GM21526 (cell line): ENCODE measurements at regions not wholly inside any gene's neighbourhood (a gene's known extent, or its start where the extent isn't known, plus 50 kb on each side); places are given as distances from the start of the nearest gene placed in this dataset.
A peak's percentile ranks its signal among the peaks of the same experiment; 100 is the strongest.
"Not testable (repeated sequence)": the region's sequence is repeated elsewhere in the genome, so short reads cannot be mapped to it uniquely, and the experiment has no call there.

ENCODE experiments used
- ATAC-seq: cut with Tn5 transposase; IDR thresholded peaks from one replicate; pipeline ENCODE4 v1.9.1; 2021; ENCODE audit warnings: moderate library complexity; ENCODE audit not compliant: unreplicated experiment, low FRiP score

DNA sequence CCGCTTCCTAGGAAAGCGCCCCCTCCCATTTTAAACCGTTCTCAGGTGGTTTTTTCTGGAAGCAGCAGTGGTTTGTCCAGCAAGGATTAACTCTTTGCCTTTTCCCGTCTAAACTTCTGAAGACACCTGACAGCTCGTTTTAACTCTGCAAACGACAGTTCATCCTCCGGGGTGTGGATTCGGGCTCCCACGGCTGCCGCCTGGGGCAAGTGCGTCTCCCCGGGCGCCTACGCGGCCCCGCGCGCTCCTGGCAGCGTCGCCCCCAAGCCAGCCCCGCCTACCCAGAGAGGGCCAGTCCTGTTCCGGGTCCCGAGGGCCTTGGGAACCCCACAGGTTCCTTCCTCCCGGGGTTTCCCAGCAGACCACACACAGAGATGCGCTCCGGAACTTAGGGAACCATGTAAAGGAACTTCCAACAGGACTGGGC, 54.4 kb downstream of the PRR18 start:
- ATAC-seq = no peak

GRCh38 chr6:166253281-166253681, 54.9 kb downstream of the PRR18 start:
- ATAC-seq = no peak

- no peak for ATAC-seq
Observed at GRCh38 chr6:166252601-166253000, 55.6 kb downstream of the PRR18 start.

DNA sequence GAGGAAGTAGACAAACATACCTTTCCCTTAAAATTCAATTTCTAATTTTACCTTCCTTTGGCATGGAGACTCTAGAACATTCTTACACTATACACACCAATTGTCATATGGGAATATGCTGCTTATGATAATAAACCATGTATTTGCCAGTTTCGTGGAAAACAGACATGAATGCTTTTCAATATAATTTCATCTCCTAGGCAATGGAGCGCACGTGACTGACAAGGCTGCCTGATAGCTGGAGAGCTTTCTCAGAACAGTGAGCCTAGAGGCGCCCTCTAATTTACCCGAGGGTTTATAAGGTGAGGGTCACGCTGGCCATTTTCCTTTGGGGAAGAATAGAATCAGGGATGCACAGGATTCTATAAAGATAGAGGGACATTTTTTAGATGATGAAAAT, 56.5 kb downstream of the PRR18 start:
- ATAC-seq = no peak

DNA sequence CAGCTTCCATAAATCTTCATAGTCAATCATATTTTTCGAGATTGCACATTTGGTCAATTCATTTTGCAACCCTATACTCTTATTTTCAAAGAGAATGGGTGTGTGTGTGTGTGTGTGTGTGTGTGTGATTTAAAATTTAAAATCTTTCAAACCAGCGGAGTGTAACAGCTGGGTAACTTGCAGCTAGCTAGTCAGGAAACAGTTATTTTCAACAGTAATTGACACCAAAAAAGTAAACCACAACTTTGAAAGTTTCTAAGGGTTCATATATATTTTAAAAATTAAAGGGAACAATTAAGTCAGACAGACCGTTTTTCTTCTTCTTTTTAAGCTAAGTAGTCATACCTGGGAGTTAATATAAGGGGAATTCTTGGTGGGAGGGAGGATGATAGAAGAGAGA, 57.0 kb downstream of the PRR18 start:
- no peak for ATAC-seq

DNA sequence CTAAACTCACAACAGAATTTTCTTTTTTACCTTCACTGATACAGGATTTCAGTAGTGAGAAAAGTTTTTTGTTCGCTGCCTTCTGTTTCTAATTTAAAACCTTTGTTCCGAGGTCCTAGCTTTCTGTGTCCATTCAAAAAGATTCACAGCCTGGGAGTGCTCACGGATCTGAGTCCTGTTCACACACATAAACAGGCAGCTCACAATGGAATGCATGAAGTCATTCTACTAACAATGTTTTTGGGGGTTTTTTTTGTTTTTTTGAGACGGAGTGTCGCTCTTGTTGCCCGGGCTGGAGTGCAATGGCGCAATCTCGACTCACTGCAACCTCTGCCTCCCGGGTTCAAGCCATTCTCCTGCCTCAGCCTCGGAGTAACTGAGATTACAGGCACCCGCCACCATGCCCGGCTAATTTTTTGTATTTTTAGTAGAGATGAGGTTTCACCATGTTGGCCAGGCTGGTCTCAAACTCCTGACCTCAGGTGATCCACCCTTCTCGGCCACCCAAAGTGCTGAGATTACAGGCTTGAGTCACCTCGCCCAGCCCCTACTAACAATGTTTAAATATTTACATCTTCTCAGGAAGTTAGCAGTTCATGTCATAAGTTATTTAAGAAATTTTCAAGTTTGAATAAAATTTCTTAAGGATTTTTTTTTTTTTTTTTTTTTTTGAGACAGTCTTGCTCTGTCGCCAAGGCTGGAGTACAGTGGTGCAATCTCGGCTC, 59.0 kb downstream of the PRR18 start:
- not testable (repeated sequence) for ATAC-seq

DNA sequence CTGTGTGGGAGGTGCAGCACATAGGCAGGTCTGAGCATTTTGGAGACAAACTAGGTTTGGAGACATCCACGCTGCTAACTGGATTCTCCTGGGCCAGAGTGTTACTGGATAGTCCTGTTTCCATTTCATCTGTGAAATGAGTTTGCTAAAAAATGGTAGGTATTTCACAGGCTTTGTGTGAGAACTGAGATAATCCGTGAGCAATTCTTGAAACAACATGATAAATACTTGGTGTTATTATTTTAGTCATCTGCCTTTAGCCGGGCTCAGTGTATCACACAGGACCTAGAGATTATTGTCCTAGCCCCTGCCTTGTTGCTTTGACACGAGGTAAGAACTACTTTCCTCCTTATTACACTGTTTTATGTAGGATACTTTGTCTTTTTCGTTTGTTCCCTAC, 63.0 kb downstream of the PRR18 start:
- ATAC-seq = no peak

DNA sequence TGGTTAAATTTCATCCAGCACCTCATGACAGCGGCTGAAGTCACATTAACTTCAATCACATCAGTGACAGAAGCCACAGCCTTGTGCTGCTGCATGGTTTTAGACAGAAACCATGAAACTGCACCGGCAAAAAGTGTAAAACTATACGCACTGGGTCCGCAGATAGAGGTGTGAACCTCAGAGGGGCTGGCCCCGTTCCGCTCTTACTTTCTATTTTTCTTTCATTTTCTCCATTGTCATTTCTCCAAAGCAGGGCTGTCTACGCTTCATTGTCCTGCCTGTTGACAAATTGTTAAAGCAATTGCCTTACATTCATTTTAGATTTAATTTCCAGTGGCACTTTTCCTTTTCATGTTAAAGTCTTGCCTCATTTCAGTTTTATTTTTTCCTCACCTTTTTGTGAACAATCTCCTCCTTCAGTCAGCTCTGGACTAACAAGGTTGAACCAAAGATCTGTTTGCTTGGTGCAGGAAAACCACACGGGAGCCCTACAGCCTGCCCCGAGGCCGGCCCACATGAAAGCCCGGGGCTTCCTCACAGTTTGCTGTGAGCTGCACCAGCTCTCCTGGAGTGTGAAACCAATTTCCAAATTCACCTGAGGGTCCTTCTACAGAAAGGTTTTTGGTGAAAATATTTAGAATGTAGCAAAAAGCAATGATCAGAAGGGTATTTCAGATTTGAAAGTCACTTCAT, 63.7 kb downstream of the PRR18 start:
- peak; percentile 91 for ATAC-seq

DNA sequence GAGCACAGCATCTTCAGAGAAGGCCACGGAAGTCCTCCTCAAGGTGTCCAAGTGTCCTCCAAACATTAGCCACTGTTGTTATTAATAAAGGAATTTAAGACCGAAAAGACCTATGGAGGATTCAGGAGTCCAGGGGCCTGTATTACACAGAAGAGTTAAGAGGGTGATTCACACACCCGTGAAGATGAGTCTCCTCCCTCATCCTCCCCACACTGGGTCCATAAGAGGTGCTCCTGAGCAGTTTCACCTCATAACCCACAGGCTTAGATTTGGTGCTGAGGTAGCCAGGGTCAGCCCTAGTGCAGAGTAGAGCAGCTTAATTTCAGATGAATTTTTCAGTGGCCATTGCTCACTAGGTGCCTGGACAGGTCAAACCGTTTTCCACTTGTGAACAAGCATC, 65.3 kb downstream of the PRR18 start:
- ATAC-seq = no peak

DNA sequence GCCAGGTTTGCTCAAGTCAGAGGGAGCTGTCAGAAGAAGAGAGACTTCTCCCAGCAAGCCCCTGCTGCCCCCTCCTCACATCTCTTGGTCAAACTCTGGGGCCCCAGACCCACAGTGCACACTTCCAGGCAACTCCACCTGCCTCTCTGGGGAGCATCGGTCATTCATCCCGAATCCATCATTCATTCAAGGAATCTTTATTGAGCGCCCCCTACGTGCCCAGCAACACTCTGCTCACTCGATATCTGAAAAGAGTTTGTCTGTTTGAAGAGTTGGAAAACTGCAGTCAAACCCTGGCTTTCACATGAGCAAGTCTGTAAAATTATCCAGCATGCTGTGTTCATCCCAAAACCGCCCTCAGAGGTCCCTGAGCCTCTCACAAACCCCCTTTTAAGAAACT, 66.2 kb downstream of the PRR18 start:
- ATAC-seq = no peak

DNA sequence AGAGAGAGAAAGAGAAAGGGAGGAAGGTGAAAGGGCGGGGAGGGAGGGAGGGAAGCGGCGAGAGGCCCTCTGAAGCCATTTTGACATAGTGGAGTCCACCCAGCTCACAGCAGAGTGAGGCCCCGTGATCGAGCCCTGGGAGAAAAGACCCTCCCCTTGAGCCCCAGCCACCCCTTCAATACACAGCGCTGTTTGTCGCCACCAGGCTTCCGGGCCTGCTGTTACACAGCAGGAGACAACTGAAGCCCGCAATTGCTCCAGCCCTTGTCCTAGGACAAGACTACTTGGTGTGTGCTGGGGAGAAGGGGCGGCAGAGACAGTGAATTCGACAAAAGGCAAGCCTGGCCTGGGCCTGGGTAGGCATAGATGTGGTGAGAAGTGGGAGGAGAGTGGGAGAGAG, 67.3 kb downstream of the PRR18 start:
- no peak for ATAC-seq

- ATAC-seq = no peak
Observed at GRCh38 chr6:166237617-166238016, 70.0 kb upstream of the TBXT start.

DNA sequence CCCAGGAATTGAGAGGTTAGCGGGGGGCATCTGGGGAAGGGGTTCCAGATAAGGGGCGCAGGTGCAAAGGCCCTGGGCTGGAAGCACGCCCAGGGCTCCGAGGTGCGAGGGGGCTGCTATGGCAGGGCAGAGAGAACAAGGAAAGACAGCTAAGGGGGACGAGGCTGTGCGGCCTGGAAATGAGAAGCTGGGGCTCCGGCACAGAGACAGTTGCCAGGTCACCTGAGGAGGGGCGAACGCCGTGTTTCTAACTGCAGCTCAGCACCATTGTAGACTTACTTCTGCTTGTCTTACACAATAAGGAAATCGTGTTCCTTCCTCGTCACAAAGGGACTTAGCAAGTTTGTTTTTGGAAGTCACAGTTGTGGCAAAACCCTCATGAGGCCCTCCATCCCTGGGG, 68.9 kb upstream of the TBXT start:
- ATAC-seq = no peak

- ATAC-seq = no peak
Observed at GRCh38 chr6:166235666-166236292, 68.1 kb upstream of the TBXT start.

- ATAC-seq = not testable (repeated sequence)
Observed at GRCh38 chr6:166231181-166231580, 63.5 kb upstream of the TBXT start.

GRCh38 chr6:166228839-166229528, 61.3 kb upstream of the TBXT start:
- no peak for ATAC-seq

GRCh38 chr6:166228425-166228824, 60.8 kb upstream of the TBXT start:
- no peak for ATAC-seq

DNA sequence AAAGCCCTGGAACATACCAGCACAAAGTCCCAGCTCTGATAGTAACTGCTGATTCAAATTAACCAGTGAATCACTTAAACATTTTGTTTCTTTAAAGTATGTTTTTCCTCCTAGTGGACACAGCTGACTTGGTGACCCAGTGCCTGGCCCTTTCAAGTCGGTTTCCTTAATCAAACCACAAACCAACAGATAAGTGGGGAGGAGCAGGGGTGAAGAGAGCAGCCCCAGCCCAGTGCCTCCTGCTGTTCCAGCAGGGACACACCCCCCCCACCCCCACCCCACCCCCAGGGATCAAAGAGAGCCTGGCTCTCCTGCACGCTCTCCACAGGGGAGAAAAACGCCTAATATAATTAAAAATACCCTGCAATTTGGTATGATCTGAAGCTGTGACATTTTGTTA, 55.4 kb upstream of the TBXT start:
- no peak for ATAC-seq

- no peak for ATAC-seq
Observed at GRCh38 chr6:166222631-166223030, 55.0 kb upstream of the TBXT start.

- no peak for ATAC-seq
Observed at GRCh38 chr6:166221636-166222035, 54.0 kb upstream of the TBXT start.

DNA sequence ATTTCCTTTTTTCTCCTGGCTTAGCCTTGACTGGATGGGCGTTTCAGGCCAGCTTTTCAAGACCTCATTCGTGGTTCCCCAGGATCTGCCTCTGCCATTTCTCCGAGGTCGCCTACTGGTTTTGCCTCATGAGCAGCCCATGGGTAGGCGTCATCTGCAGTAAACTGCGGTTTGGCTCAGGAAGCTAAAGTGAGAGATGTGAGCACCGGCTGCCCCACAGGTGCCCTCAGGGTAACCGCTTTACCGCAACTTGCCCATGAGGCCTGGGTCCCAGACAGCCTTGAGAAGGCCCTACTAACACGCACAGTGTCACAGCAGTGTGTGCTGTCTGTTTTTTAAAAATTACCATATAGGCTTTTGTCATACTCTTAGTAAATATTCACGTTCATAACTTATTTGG, 53.4 kb upstream of the TBXT start:
- ATAC-seq = no peak
